ENCODE measurements at regions not wholly inside any gene's neighbourhood (a gene's known extent, or its start where the extent isn't known, plus 50 kb on each side); places are given as distances from the start of the nearest gene placed in this dataset.
"Not testable (repeated sequence)": the region's sequence is repeated elsewhere in the genome, so short reads cannot be mapped to it uniquely, and the experiment has no call there.

- DNase-seq (ENCODE audit: extremely low read depth, low read depth): no peak
- TF ChIP-seq CTCF (IDR thresholded peaks at IDR 0.05; ENCODE audit: low read depth, low read length, missing control alignments): no peak
- H3K4me3 ChIP-seq (replicated peaks; ENCODE audit: low read depth, low read length): no peak overlapping the region
Observed at GRCh38 chr9:24652181-24652580, 106.5 kb upstream of the IZUMO3 start.

GRCh38 chr9:24628809-24629208 lies 83.1 kb upstream of the IZUMO3 start:
- not testable (repeated sequence) for H3K4me3 ChIP-seq (replicated peaks; ENCODE audit: low read depth, low read length); DNase-seq (ENCODE audit: extremely low read depth, low read depth)

GRCh38 chr9:24625097-24625496 lies 79.4 kb upstream of the IZUMO3 start:
- DNase-seq (ENCODE audit: extremely low read depth, low read depth): no peak
- H3K4me3 ChIP-seq (replicated peaks; ENCODE audit: low read depth, low read length): no peak overlapping the region
- TF ChIP-seq CTCF (IDR thresholded peaks at IDR 0.05; ENCODE audit: low read depth, low read length, missing control alignments): no peak

- no peak for DNase-seq (ENCODE audit: extremely low read depth, low read depth)
- TF ChIP-seq CTCF (IDR thresholded peaks at IDR 0.05; ENCODE audit: low read depth, low read length, missing control alignments): no peak
- no peak overlapping the region for H3K4me3 ChIP-seq (replicated peaks; ENCODE audit: low read depth, low read length)
Observed at GRCh38 chr9:24624481-24624880, 78.8 kb upstream of the IZUMO3 start.

- TF ChIP-seq CTCF (IDR thresholded peaks at IDR 0.05; ENCODE audit: low read depth, low read length, missing control alignments): no peak
- H3K4me3 ChIP-seq (replicated peaks; ENCODE audit: low read depth, low read length): no peak overlapping the region
- DNase-seq (ENCODE audit: extremely low read depth, low read depth): no peak
Observed at GRCh38 chr9:24620741-24621140, 75.0 kb upstream of the IZUMO3 start.

- DNase-seq (ENCODE audit: extremely low read depth, low read depth): no peak
- TF ChIP-seq CTCF (IDR thresholded peaks at IDR 0.05; ENCODE audit: low read depth, low read length, missing control alignments): no peak
- H3K4me3 ChIP-seq (replicated peaks; ENCODE audit: low read depth, low read length): no peak overlapping the region
Observed at GRCh38 chr9:24616863-24617262, 71.2 kb upstream of the IZUMO3 start.

GRCh38 chr9:24614070-24614469 lies 68.4 kb upstream of the IZUMO3 start:
- DNase-seq (ENCODE audit: extremely low read depth, low read depth): no peak
- no peak overlapping the region for H3K4me3 ChIP-seq (replicated peaks; ENCODE audit: low read depth, low read length)
- no peak for TF ChIP-seq CTCF (IDR thresholded peaks at IDR 0.05; ENCODE audit: low read depth, low read length, missing control alignments)

Data from HFF-Myc (cell line).